ENCODE measurements at regions not wholly inside any gene's neighbourhood (a gene's known extent, or its start where the extent isn't known, plus 50 kb on each side); places are given as distances from the start of the nearest gene placed in this dataset.

DNA sequence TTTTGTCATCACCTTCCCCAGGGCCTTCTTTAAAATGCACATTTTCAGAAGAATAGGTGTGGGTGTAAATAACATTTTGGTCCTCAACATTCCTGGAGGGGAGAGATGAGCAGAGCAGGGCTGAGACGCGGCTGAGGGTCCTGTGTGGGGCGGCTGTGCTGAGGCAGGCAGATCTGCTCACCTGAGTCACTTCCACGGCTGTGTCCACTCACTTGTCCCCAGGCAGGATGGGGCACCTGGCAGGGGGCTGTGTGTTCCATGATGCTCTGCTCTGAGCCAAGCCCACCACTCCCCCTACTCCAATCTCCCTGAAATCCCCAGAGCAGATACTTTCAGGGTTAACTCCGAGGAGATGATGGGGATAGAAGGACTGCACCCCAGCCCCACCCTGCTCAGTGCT lies 93.8 kb downstream of the GLRX3 start:
- no peak for DNase-seq (ENCODE audit: low read depth, low spot score)

DNA sequence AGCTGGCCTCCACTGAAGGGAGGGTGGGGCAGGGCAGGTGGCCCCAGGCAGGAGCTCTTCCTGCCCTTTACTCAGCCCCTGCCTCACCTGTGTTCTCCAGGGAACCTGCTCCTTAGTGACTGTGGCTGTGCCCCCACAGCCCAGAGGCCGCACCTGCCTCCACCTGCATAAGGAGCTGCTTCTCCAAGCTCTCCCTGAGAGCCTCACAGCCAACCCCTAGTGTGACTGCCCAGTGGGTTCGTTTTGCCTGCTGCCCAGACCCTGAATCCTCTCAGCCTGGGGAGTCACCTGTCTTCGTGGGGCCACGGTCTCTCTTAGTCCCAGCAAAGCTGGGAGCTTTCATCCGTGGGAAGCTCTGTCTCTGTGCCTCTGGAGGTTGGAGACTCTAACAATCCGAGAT lies 94.4 kb downstream of the GLRX3 start:
- no peak for DNase-seq (ENCODE audit: low read depth, low spot score)

DNA sequence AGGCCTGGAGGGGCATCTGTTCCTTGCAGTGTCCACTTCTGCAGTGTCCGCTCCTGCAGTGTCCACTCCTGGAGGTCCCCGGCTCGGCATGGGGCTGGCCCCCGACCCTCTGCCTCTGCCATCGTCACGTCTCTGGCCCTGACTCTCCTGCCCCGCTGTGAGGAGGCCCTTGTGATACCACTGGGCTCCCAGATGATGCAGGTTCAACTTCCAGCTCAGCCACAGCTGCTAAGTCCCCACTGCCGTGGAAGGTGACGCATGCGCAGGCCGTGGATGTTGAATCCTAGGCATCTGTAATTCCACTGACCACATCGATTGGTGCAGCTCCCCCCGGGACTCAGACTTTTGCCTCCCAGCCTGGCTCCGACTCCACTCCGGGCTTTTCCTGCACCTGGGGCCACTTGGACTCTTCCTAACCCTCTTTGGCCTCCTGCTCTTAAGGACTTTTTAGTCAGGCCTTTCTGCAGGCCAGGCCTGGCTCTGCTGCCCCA lies 95.1 kb downstream of the GLRX3 start:
- no peak for DNase-seq (ENCODE audit: low read depth, low spot score)

DNA sequence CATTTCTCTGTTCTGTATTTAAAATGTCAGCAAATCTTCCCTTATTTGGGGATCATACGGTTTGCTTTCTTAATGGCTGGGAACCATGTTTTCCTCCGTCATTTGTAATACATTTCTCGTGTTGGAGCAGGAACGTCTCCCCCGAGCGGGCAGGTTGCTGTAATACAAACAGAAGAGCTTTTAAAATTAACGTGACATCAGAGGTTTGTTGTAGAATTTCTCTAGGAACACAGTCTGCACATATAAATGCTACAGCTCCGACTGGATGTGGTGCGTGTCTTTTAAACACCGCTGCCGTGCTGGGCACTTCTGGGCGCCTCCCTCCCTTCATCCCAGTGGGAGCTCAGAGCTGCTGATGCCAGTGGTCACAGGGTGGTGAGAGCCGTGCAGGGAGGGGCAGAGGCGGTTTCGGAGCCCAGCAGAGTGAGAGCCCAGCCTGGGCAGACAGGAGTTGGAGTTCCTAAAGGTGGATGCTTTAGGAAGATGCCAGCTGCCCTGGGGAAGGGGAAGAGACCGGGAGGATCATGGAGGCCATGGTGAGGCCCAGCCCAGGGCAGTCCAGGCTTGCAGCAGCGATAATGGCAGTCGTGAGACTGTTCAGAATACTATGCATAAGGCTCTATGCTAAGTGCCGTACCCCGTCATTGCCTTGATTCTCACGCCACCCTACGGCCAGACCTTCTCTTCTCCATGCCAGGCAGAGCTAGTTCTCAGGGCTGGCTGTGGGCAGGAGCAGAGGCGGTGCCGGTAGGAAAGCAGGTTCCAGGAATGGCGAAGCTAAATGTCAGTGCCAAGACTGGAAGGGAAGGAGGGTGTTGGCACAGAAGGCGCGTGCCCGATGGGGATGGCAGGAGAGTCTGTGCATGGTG lies 96.2 kb downstream of the GLRX3 start:
- DNase-seq (ENCODE audit: low read depth, low spot score) = no peak

DNA sequence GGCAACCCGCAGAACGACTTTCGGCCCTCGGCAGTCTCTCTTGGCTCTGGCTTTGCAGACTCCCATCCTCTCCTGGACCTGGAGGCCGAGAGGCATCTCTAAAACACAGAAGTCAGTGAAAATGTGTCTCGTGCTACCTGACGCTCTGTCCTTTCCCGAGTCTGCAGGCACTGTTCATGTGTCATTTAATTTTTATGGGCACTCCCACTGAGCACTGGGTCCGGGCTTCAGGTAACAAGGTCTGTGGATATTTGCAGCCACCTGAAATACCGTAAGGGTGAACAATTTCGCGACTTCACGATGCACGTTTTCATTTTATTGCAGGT lies 96.8 kb downstream of the GLRX3 start:
- no peak for DNase-seq (ENCODE audit: low read depth, low spot score)

DNA sequence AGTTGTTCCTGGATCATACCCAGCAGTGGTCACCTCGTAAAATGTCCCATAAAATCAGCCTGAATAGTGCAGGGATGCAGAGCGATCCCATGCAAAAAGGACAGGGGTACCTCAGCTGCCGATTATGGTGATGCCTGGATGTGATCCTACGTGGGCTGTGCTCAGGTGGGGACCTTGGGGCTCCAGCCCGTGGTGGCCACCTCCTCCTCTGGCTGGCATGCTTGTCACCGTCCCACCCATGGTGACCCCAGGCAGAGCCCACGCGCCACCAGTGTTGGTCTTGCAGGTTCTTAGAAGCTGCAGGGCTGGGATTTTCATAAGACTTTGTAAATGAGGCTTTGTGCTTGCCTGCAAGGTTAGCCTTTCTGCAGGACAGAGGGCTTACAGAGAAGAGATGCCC lies 97.2 kb downstream of the GLRX3 start:
- DNase-seq (ENCODE audit: low read depth, low spot score) = no peak

DNA sequence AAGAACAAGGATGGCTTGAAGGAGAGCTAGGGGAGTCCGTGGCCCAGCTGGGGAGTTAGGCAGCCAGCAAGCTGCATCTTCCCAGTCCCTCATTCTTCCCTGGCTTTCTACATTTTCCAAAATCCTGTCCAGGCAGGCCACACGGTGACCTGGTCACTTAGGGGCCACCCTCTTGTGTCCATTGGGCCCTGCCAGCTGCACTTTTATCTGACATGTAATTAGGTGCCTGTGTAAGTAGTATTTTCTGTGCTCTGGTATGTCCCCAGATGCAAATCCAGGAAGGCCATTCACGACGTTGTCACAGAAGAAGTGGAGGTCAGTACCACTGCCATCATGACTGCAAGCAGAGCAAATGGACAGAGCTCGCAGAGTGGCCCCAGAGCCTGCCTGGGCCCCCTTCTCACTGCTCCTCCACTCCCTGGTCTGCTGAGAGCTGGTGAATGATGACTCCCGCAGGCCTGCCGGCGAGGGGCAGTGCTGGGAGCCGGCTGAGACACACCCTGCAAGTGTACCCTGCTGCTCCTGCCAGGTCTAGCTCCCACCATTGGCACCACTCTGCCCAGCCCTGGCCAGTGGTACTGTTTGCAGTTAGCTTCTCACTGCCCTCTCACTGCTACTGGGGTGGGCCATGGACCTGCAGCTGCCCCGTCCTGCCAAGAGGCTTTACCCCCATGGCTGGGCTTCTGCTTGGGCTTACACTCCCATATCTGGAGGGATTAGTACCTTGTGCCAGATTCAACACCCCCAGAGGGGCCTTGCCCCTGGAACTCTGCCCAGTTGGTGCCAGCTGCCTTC lies 98.2 kb downstream of the GLRX3 start:
- DNase-seq (ENCODE audit: low read depth, low spot score) = no peak

DNA sequence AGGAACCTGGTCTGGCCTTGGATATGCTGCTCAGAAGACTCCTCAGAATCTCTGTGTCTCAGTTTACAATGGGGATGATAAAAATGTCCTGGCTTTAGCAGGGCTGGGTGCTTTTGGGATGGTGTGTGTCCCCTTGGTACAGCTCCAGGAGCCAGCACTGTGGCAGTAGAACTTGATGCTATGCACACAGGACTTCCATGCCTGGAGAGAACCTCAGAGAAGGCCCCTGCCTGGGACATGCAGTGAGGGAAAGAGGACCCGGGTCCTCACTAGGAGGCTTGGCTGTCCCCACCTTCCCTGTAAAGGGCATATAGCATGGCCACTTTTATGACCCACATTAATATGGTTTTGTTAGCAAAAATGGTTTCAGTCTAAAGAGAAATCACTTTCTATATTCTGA lies 100.5 kb downstream of the GLRX3 start:
- no peak for DNase-seq (ENCODE audit: low read depth, low spot score)

DNA sequence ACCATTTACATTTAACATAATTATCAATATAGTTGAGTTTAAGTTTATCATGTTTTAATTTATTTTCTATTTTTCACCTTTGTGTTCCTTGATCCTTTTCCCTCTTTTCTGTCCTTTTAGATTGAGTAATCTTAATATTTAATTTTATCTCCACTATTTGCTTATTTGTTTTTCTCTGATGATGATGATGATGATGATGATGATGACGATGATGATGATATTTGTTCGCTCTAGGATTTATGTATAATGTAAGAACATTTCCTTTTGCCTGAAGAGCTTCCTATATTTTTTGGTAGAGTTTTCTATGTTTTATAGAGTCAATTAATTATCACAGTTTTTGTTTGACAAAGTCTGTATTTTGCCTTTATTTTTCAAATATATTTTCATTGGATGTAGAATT lies 104.2 kb downstream of the GLRX3 start:
- no peak for DNase-seq (ENCODE audit: low read depth, low spot score)

DNA sequence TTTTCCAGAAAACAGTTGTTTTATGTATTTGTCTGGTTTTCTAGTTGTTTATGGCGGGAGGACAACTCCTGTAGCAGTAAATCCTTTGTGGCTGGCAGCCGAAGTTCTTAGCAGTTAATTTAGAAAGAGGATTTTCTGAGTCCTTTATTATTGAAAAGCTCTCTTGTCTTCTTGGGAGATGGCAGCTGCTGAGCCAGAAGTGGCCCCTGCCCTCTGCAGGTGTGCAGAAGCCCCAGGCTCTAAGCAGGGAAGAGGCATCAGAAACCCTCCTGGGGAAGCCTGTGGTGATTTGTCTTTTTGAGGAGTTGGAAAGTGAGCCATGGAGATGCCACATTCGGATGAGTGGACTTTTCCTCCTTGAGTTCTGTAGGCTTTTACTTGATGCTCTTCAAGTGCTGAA lies 106.3 kb downstream of the GLRX3 start:
- no peak for DNase-seq (ENCODE audit: low read depth, low spot score)

DNA sequence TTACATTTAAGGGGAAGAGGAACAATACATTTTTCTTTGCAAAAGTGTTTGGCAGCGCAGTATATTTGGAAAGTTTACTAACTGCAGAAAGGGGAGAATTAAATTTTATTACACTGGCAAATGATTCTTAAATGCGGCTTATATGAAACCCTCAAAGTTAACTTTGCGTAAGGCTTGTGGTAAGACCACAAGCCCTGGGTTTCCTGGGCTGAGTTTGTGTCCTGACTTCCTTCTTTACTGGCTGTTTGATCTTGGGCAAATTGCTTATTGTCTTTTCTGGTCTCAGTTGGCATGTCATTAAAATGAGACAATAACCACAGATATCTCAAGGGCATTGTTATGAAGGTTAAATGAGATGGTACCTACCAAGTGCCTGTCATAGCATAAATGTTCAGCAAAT lies 106.8 kb downstream of the GLRX3 start:
- DNase-seq (ENCODE audit: low read depth, low spot score) = no peak

DNA sequence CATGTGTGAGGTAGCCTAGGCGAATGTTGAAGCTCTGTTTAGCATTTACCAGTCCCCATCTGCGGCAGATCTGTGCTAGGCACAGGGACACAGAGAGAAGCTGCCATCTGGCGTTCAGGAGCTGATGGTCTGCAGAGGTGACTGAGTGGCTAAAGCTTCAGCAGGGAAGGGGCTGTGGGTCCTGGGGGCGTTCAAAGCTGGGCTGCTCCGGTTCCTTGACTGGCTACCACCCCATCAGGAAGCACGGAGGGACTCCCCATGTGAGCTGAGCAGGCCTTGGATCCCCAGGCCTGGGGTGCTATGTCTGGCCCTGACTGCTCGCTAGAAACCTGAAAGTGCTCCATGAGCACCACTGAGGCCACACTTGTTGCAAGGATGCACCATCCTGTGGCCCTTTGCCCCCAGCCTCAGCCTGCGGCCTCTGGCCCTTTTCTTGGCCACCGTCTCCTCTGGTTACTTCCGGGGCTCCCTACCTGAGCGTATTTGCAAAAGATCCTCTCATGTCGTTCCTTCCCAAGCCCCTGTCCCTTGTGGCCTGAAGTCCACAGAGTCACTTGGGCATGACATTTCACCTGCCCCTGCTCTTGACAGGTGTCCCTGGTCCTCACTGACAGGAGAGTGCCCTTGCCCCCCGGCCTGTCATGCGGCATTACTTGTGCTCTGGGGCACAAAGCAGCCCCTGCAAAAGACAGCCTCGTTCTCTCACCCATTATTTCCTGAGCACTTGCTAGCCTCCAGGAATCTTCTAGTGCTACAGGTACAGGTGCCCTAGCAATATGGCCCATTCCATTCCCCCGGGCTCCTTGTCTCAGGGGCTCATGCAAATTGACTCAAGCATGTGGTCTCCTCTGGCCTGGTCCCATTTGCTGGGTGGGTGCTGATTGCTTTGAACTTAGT lies 108.1 kb downstream of the GLRX3 start:
- no peak for DNase-seq (ENCODE audit: low read depth, low spot score)

DNA sequence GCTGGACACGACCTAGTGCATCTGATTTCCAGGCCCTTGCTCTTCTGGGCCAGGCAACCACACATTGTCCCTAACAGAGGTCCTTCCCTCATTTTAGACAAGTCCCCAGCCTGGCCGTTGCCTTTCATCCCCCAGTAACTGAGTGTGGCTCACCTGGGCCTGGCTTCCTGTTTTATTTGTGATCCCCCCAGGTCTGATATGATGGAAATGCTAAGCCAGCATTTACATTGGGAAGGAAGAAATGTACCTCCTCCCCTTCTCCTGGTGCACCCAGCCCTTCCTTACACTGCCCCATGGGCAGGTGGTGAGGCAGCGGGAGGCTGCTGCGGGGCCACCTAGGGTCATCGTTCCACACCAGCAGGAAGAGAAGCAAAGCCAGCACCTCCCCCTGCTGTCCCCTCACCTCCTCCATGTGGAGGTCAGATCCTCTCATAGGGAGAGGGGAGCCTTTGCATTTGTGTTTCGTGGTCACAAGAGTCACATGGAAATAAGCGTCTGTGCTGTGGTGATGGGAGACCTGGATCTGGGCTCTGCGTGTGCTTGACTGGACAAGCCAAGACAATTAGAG lies 108.8 kb downstream of the GLRX3 start:
- DNase-seq (ENCODE audit: low read depth, low spot score) = no peak

DNA sequence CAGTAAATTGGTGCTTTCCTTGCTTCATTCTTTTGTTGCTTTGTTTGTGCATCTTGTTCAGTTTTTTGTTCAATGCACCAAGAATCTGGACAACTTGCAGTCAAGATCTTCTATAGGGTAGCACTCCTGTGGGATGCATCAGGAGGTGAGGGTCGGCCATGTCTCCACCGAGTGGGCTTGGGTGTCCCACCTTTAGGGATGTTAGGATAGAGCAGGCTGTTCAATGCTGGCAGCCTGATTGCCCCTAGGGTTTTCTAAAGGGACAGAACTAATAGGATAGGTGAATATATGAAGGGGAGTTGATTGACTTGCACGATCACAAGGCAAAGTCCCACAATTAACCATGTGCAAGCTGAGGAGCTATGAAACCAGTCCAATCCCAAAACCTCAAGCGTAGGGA lies 109.9 kb downstream of the GLRX3 start:
- no peak for DNase-seq (ENCODE audit: low read depth, low spot score)

DNA sequence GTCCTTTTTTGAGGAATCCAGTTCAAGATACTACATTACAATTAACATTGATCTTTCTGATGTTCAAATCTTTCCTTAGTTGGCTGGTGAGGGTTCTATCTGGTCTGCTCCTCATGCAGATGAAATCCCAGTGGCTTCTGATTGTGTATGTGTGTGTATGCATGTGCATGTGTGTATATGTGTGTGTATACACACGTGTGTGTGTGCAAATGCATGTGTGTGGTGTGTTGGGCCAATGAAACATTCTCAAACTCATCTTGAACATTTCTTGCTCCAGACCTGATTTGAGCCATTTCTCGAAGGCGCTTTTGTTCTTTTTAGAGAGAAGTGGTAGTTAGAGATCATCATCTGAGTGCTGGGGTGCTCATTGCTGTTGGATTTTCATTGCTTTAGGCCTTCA lies 113.9 kb downstream of the GLRX3 start:
- DNase-seq (ENCODE audit: low read depth, low spot score) = no peak

DNA sequence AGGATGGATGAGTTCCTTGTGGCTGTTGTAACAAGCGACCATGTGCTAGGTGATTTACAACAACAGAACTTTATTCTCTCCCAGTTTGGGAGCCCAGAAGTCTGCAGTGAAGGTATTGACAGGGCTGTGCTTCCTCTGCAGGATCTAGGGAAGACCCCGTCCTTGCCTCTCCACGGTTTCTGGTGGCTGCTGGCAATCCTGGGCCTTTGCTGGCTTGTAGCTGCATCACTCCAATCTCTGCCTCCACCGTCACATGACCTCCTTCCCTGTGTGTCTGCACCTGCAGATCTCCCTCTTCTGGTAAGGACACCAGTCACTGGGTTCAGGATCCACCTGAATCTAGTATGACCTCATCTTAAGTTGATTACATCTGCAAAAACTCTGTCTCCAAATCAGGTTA lies 115.6 kb downstream of the GLRX3 start:
- no peak for DNase-seq (ENCODE audit: low read depth, low spot score)

DNA sequence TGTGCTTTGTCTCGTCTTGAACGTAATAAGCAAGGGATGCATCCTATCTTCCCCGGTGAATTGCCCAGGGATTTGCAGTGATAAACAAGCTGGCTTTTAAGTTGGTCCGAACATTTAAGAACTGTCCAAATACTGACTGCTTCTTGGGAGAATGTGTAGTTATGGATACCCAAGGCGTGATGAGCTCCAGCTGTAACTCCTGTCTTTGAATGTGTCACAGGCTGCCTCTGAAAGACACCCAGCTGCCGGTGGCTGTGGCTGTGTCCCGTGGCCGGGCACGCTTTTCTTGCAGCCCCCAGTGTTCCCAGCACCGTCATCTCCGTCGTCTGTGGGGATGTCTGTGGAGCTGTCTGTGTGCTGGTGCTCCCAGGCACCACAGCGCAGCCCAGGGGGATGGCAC lies 118.1 kb downstream of the GLRX3 start:
- no peak for DNase-seq (ENCODE audit: low read depth, low spot score)

DNA sequence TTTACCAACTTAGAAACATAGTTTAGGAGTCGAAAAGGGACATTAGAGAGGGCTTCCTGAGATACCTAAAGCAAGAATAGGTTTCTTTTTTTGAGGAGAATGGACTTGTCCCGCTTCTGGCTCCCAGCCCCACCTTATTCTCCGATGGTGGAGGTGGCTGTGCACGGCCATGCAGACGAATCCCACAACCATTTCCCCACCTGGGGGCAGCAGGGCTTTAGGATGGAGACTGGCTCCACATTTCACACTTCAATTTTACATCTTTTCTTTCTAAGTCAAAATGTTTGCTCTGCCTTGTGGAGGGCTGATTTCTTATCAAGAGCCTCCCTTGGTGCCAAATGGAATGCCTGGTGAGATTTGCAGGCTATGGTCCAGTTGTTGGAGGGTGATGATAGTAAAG lies 118.5 kb downstream of the GLRX3 start:
- DNase-seq (ENCODE audit: low read depth, low spot score) = no peak

DNA sequence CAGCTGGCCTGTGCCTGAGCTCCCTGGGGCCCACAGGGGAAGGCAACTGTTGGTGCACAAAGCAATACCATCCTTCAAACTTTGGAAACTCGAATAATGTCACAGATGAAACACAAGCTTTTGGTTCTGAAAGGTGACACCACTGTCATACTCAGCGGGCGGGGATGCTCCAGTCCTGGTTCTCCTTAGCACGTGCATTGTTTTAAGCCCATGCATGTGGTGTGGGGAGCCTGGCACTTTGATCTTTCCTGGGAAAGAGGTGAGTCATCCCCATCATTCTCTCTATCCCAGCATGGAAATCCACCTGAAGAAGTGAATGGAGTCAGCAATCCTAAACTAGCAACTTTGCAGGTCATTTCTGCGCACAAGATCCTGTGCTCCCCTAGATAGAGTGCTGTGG lies 119.6 kb downstream of the GLRX3 start:
- no peak for DNase-seq (ENCODE audit: low read depth, low spot score)

DNA sequence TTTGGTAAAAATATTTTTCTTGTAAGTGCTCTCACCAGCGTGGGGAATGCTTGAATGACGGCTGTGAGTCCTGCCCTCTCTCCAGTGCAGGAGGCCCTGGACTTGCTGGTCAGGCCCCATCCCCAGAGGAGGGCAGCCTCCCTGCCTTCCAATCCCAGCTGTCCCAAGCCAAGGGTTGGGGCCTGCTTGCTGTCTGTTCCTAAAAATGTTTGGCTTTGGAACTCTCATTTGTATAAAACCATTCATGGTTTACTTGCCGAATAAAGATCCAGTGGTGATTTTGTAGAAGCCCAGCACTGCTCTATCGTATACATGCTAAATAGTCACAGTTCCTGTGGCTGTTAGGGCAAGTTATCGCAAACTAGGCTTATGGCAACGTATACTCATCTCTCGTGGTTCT lies 121.7 kb downstream of the GLRX3 start:
- DNase-seq (ENCODE audit: low read depth, low spot score) = no peak

DNA sequence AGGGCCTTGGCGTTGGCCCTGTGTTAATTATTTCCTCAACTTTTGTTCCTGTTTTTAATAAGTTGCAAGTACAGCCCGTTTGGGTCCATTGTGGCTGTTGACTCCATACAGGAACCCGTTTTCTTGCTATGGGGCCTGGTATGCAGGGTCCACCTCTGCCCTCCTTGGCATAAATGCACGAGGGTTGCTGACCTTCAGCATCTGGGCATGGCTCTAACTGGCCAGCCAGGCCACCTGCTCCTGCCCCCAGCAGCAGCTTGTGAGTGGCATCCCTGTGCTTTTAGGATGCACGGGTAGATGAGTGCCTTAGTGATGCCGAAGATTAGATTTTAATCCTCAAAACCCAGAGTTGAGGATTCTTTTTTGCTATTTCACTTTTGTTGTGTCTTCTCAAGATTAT lies 123.2 kb downstream of the GLRX3 start:
- no peak for DNase-seq (ENCODE audit: low read depth, low spot score)

DNA sequence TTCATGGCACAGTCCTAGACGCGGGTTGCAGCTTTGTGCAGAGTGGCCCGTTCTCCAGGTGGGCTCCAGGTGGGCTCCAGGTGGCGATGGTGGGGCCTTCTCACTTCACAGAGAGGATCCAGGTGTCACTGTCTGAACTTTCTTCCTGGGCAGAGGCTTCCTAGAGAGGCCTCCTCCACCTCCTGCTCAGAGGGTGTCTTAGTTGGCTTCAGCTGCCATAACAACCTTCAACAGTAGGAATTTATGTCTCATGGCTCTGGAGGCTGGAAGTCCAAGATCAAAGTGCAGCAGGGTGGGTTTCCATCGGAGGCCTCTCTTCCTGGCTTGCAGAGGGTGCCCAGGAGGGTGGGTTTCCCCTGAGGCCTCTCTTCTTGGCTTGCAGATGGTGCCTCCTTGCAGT lies 125.1 kb downstream of the GLRX3 start:
- DNase-seq (ENCODE audit: low read depth, low spot score) = no peak
